ENCODE measurements at regions not wholly inside any gene's neighbourhood (a gene's known extent, or its start where the extent isn't known, plus 50 kb on each side); places are given as distances from the start of the nearest gene placed in this dataset.

DNA sequence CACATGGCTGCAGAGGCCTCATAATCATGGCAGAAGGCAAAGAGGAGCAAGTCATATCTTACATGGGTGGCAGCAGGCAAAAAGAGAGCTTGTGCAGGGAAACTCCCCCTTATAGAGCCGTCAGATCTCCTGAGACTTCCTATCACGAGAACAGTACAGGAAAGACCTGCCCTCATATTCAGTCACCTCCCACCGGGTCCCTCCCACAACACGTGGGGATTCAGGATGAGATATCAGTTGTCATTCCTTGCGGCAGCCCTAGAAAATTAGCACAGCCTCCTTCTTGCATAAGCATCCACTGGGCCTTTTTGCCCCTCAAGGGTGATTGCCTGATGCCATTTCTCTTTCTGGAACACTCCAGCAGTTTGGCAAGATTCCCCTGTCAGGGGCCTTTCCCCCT is 61.7 kb upstream of the STX18 start:
- DNase-seq (ENCODE audit: low read depth, low spot score), result no peak
- Mint-ChIP-seq H3K9me3 (no peaks in the 10 kb centered on the region), H3K27me3 (ENCODE audit: low read depth) (no peaks in the 10 kb centered on the region), H3K27ac (ENCODE audit: unreplicated experiment) (no peak overlapping the region), H3K4me1 (peaks cover 32% of the 10 kb centered on the region), H3K36me3 (ENCODE audit: low read depth) (no peaks in the 10 kb centered on the region), H3K4me3 (no peak overlapping the region)
- TF ChIP-seq, protein P1, sequence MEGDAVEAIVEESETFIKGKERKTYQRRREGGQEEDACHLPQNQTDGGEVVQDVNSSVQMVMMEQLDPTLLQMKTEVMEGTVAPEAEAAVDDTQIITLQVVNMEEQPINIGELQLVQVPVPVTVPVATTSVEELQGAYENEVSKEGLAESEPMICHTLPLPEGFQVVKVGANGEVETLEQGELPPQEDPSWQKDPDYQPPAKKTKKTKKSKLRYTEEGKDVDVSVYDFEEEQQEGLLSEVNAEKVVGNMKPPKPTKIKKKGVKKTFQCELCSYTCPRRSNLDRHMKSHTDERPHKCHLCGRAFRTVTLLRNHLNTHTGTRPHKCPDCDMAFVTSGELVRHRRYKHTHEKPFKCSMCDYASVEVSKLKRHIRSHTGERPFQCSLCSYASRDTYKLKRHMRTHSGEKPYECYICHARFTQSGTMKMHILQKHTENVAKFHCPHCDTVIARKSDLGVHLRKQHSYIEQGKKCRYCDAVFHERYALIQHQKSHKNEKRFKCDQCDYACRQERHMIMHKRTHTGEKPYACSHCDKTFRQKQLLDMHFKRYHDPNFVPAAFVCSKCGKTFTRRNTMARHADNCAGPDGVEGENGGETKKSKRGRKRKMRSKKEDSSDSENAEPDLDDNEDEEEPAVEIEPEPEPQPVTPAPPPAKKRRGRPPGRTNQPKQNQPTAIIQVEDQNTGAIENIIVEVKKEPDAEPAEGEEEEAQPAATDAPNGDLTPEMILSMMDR (conservative IDR thresholded peaks at IDR 0.05), result no peak

DNA sequence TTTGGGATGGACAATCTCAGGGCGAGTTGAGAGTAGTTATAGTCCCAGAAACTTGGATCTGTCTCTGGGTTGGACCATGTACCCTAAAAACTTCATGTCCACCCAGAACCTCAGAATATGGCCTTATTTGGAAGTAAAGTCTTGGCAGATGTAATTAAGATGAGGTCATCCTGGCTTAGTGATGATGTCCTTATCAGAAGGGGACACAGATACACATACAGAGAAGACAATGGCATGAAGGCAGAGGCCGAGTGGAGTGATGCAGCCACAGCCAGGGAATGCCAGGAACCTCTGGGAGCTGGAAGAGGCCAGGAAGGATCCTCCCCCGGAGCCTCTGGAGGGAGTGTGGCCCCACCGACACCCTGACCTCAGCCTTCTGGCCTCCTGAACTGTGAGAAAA is 61.2 kb upstream of the STX18 start:
- Mint-ChIP-seq H3K4me1 (peaks cover 32% of the 10 kb centered on the region), H3K9me3 (no peaks in the 10 kb centered on the region), H3K27ac (ENCODE audit: unreplicated experiment) (no peak overlapping the region), H3K4me3 (no peak overlapping the region), H3K27me3 (ENCODE audit: low read depth) (no peaks in the 10 kb centered on the region), H3K36me3 (ENCODE audit: low read depth) (no peaks in the 10 kb centered on the region)
- TF ChIP-seq, protein P1 (conservative IDR thresholded peaks at IDR 0.05), result no peak
- DNase-seq (ENCODE audit: low read depth, low spot score), result no peak

DNA sequence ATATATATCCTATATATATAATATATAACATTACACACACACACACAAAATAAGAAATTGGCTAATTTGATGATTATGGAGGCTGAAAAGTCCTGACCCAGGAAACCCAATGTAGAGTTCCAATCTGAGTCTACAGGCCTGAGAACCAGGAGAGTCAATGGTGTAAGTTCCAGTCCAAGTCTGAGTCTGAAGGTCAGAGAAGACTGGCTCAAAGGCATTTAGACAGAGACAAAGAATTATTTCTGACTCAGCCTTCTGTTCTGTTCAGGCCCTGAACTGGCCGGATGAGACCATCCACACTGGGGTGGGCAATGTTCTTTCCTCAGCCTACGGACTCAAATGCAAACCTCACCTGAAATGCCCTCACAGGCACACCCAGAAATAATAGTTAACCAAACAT is 60.6 kb upstream of the STX18 start:
- Mint-ChIP-seq H3K36me3 (ENCODE audit: low read depth) (no peaks in the 10 kb centered on the region), H3K27me3 (ENCODE audit: low read depth) (no peaks in the 10 kb centered on the region), H3K9me3 (no peaks in the 10 kb centered on the region), H3K27ac (ENCODE audit: unreplicated experiment) (no peak overlapping the region), H3K4me1 (peaks cover 32% of the 10 kb centered on the region), H3K4me3 (no peak overlapping the region)
- no peak for DNase-seq (ENCODE audit: low read depth, low spot score)
- TF ChIP-seq, protein P1 (conservative IDR thresholded peaks at IDR 0.05), result no peak

DNA sequence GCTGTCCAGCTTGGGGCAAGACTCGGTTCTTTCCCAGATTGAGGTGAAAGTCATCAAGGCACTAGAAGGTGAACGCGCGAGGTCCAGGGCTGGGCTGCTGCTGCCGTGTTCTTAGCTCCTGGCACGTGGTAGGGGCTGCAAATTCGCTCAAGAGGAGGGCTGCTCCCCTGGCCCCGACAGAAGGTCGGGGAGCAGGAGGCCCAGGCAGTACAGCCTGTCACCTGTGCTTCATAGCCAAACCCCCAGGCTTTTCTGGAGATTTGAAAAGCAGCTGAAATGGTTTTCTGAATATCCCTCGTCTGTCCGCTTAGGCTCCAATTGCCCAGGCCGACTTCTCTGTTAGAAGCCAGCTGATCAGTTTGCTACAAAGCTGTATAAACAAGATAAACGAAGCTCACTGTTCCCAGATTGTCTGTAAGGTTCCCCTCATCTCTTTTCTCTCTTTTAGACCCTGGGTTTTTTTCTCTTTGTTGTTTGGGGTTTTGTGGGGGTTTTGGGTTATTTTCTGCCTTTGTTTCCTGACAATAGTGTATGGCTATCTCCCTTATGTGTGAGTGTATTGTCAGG is 60.0 kb upstream of the STX18 start:
- TF ChIP-seq, protein P1 (conservative IDR thresholded peaks at IDR 0.05), result no peak
- no peak overlapping the region for H3K27ac Mint-ChIP-seq (ENCODE audit: unreplicated experiment)
- DNase-seq (ENCODE audit: low read depth, low spot score), result no peak
- no peaks in the 10 kb centered on the region for H3K9me3 Mint-ChIP-seq
- no peaks in the 10 kb centered on the region for H3K36me3 Mint-ChIP-seq (ENCODE audit: low read depth)
- no peaks in the 10 kb centered on the region for H3K27me3 Mint-ChIP-seq (ENCODE audit: low read depth)
- no peak overlapping the region for H3K4me3 Mint-ChIP-seq
- H3K4me1 Mint-ChIP-seq, result peaks cover 32% of the 10 kb centered on the region

DNA sequence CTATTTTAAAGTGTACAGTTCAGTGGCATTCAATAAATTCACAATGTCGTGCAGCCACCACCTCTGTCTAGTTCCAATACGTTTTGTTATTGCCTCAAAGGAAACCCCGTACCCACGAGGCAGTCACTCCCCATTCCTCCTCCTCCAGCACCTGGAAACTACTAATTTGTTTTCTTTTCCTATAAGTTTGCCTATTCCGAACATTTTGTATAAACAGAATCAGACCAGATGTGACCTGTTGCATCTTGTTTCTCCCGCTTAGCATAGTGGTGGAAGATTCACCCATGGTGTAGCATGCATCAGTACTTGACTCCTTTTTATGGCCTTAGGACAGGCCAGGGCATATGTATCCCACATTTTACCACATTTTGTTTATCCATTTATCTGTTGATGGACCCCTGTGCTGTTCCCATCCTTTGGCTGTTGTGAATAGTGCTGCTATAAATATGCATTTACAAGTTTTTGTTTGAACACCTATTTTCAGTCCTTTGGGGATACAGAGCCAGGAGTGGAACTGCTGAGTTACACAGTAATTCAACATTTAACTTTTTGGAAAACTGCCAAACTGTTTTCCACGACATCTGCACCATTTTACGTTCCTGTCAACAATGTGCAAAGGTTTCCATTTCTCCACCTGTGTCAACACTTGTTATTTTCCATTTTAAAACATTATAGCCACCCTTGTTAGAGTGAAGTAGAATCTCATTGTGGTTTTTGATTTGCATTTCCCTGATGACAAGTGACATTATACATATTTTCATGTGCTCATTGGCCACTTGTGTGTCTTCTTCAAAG is 57.8 kb upstream of the STX18 start:
- Mint-ChIP-seq H3K4me1 (peaks cover 21% of the 10 kb centered on the region), H3K4me3 (no peak overlapping the region), H3K9me3 (peaks cover 5% of the 10 kb centered on the region), H3K27ac (ENCODE audit: unreplicated experiment) (no peak overlapping the region), H3K27me3 (ENCODE audit: low read depth) (no peaks in the 10 kb centered on the region), H3K36me3 (ENCODE audit: low read depth) (peaks cover 12% of the 10 kb centered on the region)
- no peak for DNase-seq (ENCODE audit: low read depth, low spot score)
- TF ChIP-seq, protein P1 (conservative IDR thresholded peaks at IDR 0.05), result no peak

Data from neural crest cell (in vitro differentiated cells).